NCI-H748 (cell line): ENCODE measurements at regions not wholly inside any gene's neighbourhood (a gene's known extent, or its start where the extent isn't known, plus 50 kb on each side); places are given as distances from the start of the nearest gene placed in this dataset.
"Not testable (repeated sequence)": the region's sequence is repeated elsewhere in the genome, so short reads cannot be mapped to it uniquely, and the experiment has no call there.

Source experiments
- DNase-seq: peaks from one replicate; lab custom pipeline; 2025; ENCODE audit not compliant: unreplicated experiment; lab: John Stamatoyannopoulos, UW

DNA sequence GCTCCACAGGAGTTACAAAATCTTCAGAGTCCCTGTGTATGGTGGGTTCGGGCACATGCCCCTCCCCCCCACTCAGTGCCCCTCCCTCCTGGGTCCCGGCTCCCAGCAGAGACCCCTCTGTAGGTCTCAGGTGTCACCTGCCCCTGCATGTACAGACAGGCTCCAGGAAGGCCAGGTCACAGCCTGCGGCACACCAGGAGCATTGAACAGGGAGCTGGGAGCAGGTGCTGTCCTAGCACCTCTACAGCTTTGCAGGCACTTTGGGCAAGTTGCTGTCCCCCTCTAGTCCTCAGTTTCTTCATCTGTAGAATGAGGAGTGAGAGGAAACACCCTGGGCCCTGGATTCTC is 80.1 kb upstream of the RTL6 start:
- DNase-seq = no peak

DNA sequence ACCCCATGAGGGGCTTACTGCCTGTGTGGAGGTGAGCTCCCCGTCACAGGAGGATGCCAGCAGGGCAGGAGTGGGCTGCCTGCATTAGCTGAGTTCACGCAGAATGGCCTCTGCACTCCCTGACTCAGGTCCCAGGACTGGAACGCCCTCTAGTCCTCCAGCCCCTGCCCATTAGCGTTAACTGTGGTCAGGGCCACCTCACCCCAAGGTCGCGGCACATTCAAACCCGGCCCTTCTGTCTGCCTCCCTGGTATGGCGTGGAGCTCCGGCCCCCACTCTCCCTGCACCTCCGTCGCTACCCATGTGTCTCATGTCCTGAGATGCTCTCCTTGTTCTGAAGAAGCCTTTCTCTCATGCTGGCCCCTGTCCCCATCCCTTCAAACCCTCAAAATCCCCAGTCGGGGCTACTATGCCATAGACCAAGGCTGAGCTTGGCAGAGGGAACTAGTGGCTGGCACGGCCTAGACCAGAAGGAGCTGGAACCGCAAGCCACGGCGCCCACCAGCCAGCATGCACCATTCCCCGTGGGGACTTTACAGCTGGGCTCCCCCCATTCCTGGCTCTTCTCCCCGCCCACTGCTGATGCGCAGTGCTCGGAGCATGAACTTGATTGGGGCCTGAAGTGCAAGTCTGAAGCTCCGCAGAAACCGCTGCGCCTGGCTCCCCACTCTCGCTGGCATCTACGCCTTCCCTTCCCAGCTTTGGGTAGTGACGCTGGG is 79.5 kb upstream of the RTL6 start:
- no peak for DNase-seq

DNA sequence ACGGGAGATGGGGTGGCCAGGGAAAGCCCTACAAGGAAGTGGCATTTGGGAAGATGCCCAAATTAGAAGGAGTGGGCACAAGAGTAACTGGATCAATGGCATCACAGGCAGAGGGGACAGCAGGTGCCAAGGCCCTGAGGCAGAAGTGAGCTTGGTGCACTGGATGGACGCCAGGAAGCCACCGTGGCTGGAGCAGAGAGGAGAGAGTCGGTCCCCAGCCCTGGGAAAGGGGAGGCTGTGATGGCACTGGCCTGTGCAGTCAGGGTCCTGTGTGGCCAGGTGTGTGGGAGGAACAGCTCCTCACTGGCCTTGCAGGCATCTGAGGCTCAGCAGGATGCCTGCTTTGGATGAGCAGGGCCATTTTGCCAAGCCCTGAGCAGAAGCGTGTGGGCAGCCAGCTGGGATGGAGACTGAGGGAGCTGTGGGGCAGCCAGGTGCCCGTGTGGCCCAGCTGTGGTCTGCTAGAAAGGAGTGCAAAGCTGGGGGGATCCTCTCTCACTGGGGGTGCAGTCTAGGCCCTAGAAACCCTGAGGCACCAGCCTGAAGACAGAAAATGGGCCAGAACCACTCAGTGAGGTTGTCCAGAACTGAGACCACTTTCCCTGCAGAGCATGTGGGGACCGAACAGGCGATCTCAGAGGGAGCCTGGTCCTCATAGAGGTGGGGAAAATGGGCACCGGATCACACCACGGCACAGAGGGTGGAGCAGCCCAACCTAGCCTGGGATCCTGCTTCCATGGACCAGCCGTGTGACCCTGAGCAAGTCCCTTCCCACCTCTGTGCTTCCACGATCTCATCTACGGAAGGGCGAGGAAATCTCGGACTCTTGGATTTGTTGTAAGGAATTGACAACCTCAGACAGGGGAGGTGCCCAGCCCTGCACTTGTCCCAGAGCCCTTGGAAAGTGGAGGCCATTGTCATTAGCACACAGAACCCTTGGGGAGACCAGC is 78.6 kb upstream of the RTL6 start:
- DNase-seq = no peak

DNA sequence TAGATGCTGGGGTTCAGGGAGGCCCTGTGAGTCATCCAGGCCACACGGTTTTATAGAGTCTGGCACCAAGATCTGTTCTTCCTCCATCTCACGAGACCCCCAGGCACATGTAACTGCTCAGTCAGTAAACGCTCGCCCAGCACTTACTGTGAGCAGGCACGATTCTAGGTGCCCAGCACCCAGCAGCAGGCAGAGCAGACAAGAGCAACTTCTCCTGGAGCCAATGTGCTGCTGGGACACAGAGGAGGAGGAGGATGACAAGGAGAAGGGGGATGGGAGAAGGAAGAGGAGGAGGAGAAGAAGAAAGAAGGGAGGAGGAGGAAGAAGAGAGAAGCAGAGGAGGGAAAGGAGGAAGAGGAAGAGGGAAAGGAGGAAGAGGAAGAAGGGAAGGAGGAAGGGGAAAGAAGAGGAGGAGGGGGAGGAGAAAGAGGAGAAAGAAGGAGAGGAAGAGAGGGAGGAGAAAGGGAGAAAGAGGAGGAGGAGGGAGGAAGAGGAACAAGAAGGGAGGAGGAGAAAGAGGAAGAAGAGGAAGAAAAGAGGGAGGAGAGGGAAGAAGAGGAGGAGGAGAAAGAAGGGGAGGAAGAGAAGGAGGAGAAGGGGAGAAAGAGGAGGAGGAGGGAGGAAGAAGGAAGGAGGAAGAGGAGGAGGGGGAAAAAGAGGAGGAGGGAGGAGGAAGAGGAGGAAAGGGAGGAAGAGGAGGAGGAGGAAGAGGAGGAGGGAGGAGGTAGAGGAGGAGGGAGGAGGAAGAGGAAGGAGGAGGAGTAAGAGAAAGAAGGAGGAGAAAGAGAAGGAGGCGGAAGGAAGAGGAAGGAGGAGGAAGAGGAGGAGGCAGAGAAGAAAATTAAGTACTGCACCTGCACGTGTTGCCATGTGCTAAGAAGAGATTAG is 77.6 kb upstream of the RTL6 start:
- no peak for DNase-seq

DNA sequence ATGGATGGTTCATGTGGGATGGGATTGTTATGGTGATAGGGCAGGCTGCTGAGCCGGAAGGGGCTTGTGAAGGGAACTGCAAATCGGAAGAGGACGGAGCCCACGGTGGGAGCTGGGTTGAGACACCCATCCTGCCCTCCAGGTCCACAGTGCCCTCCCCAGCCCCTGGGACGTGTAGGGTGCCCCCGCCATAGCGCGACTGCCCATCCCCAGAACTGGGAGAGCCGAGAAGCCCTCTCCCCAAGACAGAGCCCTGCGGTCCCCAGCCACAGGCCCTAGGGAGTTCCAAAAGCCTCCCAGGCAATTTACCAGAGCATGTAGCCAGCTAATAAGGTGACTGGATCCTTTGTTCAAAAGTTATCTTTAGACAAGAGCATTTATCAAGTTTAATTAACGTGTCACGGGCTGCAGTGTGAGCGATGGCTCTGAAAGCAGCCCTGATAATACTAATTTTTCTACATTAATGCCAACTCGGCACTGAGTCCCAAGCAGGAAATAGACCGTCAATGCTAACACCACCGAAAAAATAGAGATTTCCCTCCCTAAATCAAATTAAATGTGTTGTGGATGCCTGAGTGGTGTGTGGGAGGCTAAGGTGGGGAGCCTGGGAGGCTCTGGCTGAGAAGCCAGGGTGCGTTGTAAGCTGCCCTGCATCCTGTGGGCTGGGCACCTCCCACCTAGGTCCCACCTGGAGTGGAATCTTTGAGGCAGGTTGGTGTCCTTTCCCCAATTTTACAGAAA is 76.8 kb upstream of the RTL6 start:
- no peak for DNase-seq

GRCh38 chr22:44574057-44574639 is 76.1 kb upstream of the RTL6 start:
- no peak for DNase-seq

DNA sequence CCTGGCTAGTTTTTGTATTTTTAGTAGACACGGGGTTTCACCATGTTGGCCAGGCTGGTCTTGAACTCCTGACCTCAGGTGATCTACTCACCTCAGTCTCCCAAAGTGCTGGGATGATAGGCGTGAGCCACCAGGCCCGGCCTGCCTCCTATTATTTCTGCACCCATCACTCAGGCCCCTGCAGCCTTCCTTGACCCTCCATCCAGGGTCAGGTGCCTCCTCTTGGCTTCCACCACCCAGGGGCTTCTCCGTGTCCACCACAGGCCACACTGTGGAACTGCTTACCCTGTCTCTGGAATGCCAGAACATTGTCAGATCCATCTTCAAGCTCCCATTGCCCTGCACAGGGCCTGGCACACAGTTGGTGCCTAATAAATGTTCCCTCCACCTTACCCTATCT is 75.4 kb upstream of the RTL6 start:
- no peak for DNase-seq

GRCh38 chr22:44572414-44573207 is 74.6 kb upstream of the RTL6 start:
- DNase-seq = no peak

GRCh38 chr22:44571566-44572413 is 73.8 kb upstream of the RTL6 start:
- DNase-seq = no peak

GRCh38 chr22:44570476-44571445 is 72.7 kb upstream of the RTL6 start:
- no peak for DNase-seq

DNA sequence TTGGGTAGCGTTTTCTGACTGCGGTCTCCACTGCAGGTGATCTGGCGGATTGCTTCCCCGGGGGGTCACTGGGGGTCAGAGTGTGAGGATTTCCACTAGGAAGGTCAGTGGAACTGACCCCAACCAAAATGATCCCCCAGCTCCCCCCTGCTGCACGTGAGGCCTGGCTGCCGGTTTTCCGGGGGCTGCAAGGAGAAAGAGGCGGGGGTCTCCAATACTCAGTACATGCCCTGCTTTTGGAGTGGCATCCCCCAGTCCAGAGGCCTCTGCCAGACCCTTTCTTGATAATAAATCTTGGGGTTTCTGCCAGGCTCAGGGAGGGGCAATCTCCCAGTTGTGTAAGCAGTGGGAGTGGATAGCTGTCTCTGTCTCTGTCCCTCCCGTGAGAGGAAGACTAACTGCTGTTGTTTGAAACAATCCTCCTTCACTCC is 71.5 kb upstream of the RTL6 start:
- DNase-seq = no peak

DNA sequence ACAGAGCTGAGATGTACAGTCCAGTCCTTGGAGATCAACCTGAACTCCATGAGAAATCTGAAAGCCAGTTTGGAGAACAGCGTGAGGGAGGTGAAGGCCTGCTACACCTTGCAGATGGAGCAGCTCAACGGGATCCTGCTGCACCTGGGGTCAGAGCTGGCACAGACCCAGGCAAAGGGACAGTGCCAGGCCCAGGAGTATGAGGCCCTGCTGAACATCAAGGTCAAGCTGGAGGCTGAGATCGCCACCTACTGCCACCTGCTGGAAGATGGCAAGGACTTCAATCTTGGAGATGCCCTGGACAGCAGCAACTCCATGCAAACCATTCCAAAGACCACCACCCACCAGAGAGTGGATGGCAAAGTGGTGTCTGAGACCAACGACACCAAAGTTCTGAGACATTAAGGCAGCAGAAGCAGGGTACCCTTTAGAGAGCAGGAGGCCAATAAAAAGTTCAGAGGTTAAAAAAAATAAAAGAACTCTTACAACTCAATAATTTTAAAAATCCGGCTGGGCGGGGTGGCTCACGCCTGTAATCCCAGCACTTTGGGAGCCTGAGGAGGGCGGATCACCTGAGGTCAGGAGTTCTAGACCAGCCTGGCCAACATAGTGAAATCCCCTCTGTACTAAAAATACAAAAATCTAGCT is 69.9 kb upstream of the RTL6 start:
- peak; percentile 80 for DNase-seq

GRCh38 chr22:44567378-44567841 is 69.4 kb upstream of the RTL6 start:
- peak; percentile 32 for DNase-seq

- no peak for DNase-seq
Observed at GRCh38 chr22:44566911-44567310, 68.9 kb upstream of the RTL6 start.

- not testable (repeated sequence) for DNase-seq
Observed at GRCh38 chr22:44562651-44563050, 64.6 kb upstream of the RTL6 start.

GRCh38 chr22:44561139-44561840 is 63.3 kb upstream of the RTL6 start:
- DNase-seq = no peak
